Testis (tissue), 2 donors: ENCODE measurements at regions not wholly inside any gene's neighbourhood (a gene's known extent, or its start where the extent isn't known, plus 50 kb on each side); places are given as distances from the start of the nearest gene placed in this dataset.

Experiments used
- CTCF ChIP-seq, 3 experiments: fragments of 450-650 bp in 2 of 3; fragments of 200-600 bp in 1 of 3; sonication (generic) in 1 of 3; IDR thresholded peaks; one replicate each; pipeline ENCODE4 v1.5.1; 2016 to 2019; ENCODE audit warnings: antibody characterized with exemption in 3 of 3, mild to moderate bottlenecking in 2 of 3, moderate library complexity in 1 of 3
- POLR2A ChIP-seq: fragments of 450-650 bp; IDR thresholded peaks from one replicate; pipeline ENCODE4 v1.6.1; 2017; ENCODE audit warnings: antibody characterized with exemption, mild to moderate bottlenecking, moderate library complexity

- TF ChIP-seq POLR2A (no peak), CTCF (IDR thresholded peaks at IDR 0.05) (no peak)
Observed at GRCh38 chr13:87536899-87537298, 134.3 kb upstream of the SLITRK5 start.
